T-helper 1 cell treated with Interleukin-12 subunit alpha and Interleukin-12 subunit beta and Interleukin-4 antibody, amounts not matched to agents 30 ng/mL and 1 ng/mL, for 36 hours (primary cell): ENCODE measurements at regions not wholly inside any gene's neighbourhood (a gene's known extent, or its start where the extent isn't known, plus 50 kb on each side); places are given as distances from the start of the nearest gene placed in this dataset.
"Not testable (repeated sequence)": the region's sequence is repeated elsewhere in the genome, so short reads cannot be mapped to it uniquely, and the experiment has no call there.

Source experiments
- intact Hi-C: fragments of 100-400 bp; cut with micrococcal nuclease; formaldehyde crosslinking; loops from one replicate; pipeline ENCODE4 v1.15.1; 2024

DNA sequence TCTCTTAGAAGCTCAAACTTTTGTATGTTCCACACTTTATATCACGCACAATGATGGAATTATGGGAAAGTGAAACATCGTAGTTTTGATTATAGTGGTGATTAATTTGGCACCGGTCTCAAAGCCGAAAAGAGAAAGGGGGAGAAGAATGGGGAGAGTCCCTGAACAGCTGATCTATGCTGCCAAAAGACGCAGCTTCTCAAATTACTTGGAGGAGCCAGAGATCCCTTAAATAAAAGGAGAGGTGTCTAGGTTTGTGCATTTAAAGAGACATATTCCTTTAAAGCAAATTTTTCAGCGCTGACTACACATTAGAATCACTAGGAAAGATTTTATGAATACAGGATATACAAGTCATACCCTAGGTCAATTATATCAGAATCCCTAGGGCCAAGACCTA is 599.6 kb upstream of the ADAMTS5 start:
- intact Hi-C loops, result no loop called here

- intact Hi-C loops, result no loop called here
These were observed 598.5 kb upstream of the ADAMTS5 start for GRCh38 chr21:27565364-27565763.

GRCh38 chr21:27564684-27565301 is 597.9 kb upstream of the ADAMTS5 start:
- intact Hi-C loops, result no loop called here

DNA sequence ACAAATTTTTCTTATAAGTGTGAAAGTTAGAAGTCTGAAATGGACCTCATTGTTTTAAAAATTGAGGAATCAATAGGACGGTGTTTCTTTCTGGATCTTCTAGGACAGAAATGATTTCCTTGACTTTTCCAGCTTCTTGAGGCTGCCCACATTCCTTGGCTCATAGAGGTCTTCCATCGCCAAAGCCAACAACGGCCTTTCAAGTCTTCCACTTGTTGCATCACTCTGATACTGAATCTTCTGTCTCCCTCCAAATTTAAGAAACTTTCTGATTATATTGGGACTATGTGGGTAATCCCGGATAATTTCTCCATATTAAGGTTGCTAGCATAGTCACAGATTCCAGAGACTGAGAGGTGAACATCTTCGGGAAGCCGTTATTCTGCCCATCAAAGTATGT is 595.4 kb upstream of the ADAMTS5 start:
- intact Hi-C loops, result no loop called here

DNA sequence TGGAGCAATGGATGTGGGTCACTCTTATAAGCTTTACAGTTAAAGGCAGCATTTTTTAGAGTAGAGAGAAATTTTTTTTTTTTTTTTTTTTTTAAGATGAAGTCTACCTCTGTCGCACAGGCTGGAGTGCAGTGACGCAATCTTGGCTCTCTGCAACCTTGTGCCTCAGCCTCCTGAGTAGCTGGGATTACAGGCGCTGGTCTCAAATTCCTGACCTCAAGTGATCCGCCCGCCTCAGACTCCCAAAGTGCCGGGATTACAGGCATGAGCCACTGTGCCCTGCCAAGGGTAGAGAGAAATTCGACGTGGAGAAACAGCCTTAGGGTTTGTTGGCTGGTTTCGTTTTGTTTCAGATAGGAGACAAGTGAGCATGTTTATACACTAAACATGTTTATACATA is 594.2 kb upstream of the ADAMTS5 start:
- intact Hi-C loops, result no loop called here

DNA sequence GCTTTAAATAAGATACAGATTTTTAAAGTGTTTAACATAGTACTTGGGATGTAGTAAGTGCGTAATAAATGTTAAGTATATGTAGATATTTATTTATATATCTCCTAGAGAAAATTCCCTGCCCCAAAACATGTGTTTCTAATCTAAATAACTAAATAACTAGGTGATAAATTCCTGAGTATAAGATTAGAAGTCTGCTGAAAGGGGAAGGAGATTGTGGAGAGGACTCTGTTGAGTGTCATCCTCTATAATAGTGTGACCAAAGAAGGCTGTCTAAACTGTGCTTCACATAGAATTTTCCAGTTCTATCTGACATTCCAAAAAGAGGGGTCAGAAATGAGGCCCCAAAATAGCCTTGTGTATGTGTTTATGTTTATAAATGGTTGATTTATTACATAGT is 590.5 kb upstream of the ADAMTS5 start:
- intact Hi-C loops, result no loop called here

DNA sequence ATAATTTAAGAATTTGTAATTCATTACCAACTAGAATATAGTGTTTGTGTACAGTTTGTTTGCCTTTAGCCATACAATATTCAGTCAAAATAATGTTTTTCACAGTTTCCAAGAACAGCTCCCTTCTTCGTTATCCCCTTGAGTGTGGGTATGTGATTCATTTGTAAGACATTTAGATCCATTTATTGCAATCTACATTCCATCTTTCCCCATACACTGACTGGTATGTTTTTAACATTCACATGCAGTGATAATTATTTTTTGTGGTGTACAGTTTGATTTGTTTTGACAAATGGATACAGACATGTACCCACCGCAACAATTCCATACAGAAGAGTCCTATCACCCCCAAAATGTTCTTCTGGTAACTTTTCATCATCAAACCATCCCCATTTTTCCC is 589.1 kb upstream of the ADAMTS5 start:
- intact Hi-C loops, result no loop called here

DNA sequence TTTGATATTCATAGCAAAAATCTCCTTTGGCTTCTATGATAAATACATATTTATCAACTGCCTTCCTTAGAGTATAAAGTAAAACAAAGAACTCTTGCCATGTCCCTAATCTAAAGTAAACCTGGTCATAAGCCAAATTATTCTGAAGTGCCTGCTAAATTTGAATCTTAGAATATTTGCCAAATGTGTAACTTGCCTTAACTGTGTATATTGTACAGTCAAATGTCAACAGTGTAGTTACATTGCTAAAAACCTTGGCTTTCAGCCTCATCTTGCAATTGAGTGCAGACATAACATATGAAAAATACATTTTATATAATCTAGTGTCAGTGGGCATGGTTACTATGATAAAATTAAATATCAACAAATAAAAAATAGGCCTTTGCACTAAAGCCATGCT is 583.4 kb upstream of the ADAMTS5 start:
- intact Hi-C loops, result no loop called here

- intact Hi-C loops, result no loop called here
These were observed 581.6 kb upstream of the ADAMTS5 start for GRCh38 chr21:27548486-27548885.

DNA sequence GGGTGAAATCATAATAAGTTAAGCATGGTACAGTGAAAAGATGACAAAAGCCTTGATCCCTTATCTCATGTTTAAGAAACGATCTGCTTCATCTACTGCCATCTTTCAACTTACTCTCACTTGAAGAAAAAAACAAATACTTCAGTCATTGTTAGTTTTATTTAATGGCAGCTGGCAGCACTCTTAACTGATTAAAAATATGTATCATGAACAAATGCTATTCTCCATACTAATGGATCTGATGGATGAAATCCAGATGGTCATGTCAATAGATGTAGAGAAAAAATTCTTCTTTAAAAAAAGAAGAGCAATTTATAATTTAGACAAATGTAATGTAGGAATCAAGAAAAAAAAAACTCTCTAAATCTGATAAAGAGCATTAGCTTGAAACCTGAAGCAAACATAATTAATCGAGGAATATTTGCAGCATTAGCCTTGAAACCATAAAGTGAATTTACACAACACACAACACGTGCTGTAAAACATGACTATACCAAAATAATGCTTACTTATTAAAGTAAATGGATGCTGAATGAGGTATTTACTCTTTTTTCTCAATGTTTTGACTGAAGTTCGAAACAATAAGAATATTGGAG is 579.0 kb upstream of the ADAMTS5 start:
- intact Hi-C loops, result no loop called here

DNA sequence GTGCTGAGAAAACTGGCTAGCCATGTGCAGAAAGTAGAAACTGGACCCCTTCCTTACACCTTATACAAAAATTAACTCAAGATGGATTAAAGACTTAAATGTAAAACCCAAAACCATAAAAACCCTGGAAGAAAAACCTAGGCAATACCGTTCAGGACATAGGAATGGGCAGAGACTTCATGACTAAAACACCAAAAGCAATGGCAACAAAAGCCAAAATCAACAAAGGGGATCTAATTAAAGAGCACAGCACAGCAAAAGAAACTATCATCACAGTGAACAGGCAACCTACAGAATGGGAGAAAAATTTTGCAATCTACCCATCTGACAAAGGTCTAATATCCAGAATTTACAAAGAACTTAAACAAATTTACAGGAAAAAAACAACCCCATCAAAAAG is 575.2 kb upstream of the ADAMTS5 start:
- intact Hi-C loops, result not testable (repeated sequence)

GRCh38 chr21:27536319-27536718 is 569.4 kb upstream of the ADAMTS5 start:
- intact Hi-C loops, result no loop called here

DNA sequence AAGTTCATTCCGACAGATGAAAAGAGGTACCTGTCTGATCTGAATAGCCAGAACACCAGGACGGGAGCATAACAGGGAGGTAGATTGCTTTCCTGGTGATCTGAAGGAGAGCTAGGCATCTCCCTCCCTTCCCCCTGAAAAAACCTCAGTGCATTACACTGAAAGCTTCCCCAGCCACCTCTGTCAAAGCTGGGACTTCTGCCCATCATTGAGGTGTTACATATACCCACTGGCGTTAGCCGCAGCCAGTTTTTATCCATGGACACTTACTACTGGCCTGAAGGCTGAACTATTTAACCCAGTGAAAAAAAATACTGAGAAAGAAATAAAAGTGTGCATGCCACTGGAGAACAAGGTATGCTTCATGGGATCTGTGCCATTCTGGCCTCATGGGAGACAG is 568.3 kb upstream of the ADAMTS5 start:
- intact Hi-C loops, result no loop called here

DNA sequence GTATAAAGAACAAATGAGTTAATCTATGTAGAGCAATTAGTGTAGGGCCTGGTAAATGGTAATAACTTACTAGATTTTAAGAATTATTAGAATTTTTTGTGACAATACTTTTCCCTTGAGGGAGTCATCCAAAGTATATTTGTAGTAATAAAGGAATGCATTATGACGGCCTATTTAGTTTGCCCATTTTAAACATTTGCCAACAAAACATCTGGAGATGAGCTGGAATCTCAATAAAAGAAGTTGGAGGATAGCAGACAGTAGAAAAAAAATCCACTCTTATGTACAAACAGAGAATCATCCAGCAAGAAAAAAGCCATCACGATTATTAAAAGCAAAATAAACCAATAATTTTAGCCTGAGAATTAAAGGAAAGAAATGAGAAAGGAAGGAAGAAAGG is 567.3 kb upstream of the ADAMTS5 start:
- intact Hi-C loops, result no loop called here

DNA sequence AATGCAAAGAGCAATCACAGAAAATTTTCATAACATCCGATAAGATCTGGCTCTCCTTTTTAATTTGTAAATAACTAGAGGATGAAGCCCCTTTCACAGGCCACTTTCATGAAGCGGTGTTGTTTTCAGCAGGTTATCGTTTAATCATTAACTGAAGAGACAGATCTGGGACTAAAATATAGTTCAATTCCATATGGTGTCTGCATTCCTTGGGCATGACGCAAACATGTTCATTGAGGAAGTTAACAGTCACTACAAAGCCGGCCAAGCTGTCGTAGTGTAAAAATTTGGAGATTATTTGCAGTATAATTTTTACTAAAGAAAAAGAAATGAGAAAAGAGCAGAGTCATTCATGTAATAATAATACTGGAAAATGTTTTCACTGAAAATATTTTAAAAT is 565.2 kb upstream of the ADAMTS5 start:
- intact Hi-C loops, result no loop called here

DNA sequence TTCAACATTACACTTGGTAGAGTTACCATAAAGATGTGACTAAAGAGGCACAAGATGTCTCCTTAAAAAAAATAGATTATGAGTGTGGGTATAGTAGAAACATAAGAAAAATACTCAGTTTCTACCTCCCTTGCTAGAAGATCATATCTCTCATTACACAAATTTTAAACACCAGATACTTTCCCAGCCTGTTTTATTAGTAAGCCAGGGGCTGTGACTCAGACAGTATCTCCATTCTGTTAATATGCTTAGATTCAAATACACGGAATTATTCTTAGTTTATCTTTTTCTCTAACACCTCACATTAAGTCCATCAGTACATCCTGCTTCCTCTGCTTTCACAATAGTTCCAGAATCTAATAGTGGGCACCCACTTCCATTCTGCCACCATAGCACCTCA is 561.8 kb upstream of the ADAMTS5 start:
- intact Hi-C loops, result no loop called here

DNA sequence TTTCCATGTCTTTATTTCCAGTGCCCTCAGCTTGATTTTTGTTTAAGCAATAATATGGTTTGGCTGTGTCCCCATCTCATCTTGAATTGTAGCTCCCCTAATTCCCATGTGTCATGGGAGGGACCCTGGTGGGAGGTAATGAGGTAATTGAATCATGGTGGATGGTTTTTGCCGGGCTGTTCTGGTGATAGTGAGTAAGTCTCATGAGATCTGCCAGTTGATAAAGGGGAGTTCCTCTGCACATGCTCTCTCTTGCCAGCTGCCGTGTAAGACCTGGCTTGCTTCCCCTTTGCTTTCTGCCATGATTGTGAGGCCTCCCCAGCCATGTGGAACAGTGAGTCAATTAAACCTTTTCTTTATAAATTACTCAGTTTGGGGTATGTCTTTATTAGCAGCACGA is 559.6 kb upstream of the ADAMTS5 start:
- intact Hi-C loops, result no loop called here

DNA sequence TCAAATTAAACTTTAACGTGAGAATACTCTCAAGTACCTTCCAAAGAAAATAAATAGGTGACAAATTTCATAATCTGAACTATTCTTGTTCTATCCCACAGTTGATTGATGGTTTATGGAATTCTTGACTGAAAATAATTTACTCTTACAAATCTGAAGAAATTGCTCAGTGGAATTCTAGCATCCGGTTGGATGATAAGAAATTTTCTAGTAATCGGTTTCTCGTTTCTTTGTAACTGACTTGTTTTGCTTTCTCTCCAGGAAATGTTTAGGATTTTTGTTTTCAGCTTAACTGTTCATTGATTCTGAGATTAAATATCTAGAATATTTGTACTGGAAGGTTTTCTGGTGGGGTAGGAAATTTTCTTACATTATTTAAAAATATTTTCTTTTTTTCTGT is 558.9 kb upstream of the ADAMTS5 start:
- intact Hi-C loops, result no loop called here

DNA sequence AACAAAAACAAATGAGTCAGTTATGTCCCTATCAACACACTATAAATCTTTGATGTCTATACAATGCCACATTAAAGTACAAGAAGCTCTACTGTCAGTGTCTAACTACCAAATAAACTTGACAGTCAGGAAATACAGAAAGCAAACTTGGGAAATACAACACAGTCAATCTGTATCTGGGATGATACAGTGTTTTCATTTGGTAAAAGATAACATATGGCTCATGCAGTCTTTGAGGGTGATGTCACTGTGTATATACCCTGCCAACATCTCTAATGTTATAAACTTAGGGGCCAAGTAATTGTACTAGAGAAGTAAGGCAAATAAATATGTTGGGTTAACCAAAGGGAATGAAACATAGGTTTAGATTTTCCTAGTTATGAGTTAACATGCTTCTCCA is 552.5 kb upstream of the ADAMTS5 start:
- intact Hi-C loops, result no loop called here

GRCh38 chr21:27517177-27517576 is 550.3 kb upstream of the ADAMTS5 start:
- intact Hi-C loops, result not testable (repeated sequence)

DNA sequence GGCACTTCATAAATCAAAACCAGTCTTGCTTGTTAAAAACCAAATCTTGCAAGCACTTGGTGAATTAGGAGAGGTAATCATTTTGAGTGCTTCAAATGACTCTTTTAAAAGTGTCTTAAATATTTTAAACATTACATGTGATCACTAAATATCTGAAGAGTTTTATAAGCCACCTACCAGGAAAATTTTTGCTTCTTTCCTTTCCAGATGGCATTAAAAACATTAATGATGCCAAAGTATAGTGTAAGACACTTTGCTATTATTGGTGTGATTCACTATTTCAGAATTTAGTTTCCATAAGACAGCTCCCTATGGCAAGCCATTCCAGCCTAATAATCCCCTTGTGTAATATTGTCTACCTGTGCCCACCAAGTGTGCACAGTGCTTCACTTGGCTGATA is 548.8 kb upstream of the ADAMTS5 start:
- intact Hi-C loops, result loop anchor here (1.0 kb wide), 1 partner anchor 65 kb away; no protein-coding TSS in a partner anchor

DNA sequence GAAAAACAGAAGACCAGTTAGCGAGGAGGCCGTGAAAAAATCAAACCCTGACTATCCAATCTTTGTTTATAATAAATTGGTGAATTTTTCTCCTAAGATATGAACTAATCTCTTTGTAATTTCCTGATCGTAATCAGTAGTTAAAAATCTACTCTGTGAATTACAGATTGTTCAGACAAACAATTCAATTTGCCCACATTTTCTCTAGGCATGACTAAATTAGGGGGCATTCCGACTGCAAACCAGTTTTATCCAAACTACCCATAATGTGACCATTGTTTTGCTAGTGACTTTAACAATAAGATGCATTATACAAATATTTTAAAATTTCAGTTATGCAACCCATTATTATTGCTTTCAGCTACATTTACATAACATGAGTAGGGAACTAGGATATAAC is 546.9 kb upstream of the ADAMTS5 start:
- intact Hi-C loops, result no loop called here

DNA sequence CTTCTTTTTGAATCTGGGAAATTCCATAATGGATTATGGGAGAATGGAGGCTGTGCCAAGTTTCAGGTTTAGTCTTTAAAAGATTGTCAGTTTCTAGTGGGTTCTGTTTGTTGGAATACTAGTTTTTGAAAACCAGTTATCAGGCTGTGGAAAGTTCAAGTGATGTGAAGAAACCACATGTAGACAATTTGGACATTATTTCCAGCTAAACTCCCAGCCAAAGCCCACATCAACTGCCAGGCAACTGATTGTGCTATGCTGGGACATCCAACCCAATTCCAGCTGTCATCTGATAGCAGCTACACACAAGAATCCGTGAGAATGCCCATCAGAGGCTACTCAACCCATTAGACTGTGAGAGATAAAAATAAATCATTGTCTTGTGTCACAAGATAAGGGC is 546.1 kb upstream of the ADAMTS5 start:
- intact Hi-C loops, result no loop called here

DNA sequence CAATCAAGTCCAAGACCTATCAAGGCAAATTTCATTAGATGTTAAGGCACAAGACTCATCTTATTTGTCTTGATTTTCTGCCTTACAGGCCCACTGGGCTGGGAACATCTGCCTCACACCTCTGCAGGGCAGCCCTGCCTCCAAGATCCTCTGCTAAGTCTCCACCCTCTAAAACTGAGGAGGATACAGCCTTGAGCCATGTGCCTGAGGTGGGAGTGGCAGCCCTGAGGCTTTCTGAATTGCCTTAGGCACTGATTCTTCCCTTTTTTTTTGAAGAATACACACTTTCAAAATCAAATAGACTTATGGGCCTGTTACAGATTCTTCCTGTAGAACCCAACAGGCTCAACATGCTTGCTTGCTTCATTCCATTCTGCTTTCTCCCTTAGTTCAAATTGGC is 544.3 kb upstream of the ADAMTS5 start:
- intact Hi-C loops, result no loop called here
